GM23338 (cell line): ENCODE measurements at regions not wholly inside any gene's neighbourhood (a gene's known extent, or its start where the extent isn't known, plus 50 kb on each side); places are given as distances from the start of the nearest gene placed in this dataset.

Experiments used
- ATAC-seq: fragments of 200-7000 bp; cut with Tn5 transposase; 3 replicates; pipeline ENCODE4 v1.9.1; 2020
- DNase-seq: peaks from one replicate; pipeline ENCODE4 v3.0.0-alpha.2; 2015; ENCODE audit warnings: low spot score
- H2AFZ ChIP-seq: fragments of 200-600 bp; sonication (generic); 2 replicates; pipeline ENCODE4 v1.8.0; 2016; ENCODE audit warnings: antibody characterized with exemption, mild to moderate bottlenecking, moderate library complexity
- H3F3A ChIP-seq: fragments of 200-600 bp; sonication (generic); replicated peaks from 2 replicates; pipeline ENCODE4 v1.8.0; 2017; ENCODE audit warnings: antibody characterized with exemption, mixed run types, low read depth
- H3K27ac ChIP-seq: fragments of 200-600 bp; sonication (generic); 2 replicates; pipeline ENCODE4 v1.6.1; 2016; ENCODE audit warnings: low read depth
- H3K27me3 ChIP-seq: fragments of 200-600 bp; sonication (generic); 2 replicates; pipeline ENCODE4 v1.8.0; 2016; ENCODE audit warnings: mild to moderate bottlenecking, mixed run types, moderate library complexity; ENCODE audit not compliant: insufficient read depth
- H3K36me3 ChIP-seq: fragments of 200-600 bp; sonication (generic); 2 replicates; pipeline ENCODE4 v1.8.0; 2016; ENCODE audit warnings: mild to moderate bottlenecking; ENCODE audit not compliant: insufficient read depth
- H3K4me1 ChIP-seq: fragments of 200-600 bp; sonication (generic); 2 replicates; pipeline ENCODE4 v1.8.0; 2016; ENCODE audit warnings: mild to moderate bottlenecking, moderate library complexity; ENCODE audit not compliant: insufficient read depth
- H3K4me2 ChIP-seq: fragments of 200-600 bp; sonication (generic); 2 replicates; pipeline ENCODE4 v1.7.1; 2017; ENCODE audit warnings: mixed run types
- H3K4me3 ChIP-seq: fragments of 200-600 bp; sonication (generic); 2 replicates; pipeline ENCODE4 v1.6.1; 2016; ENCODE audit warnings: mixed run types
- H3K79me2 ChIP-seq: fragments of 200-600 bp; sonication (generic); replicated peaks from 2 replicates; pipeline ENCODE4 v1.8.0; 2017; ENCODE audit warnings: mild to moderate bottlenecking; ENCODE audit not compliant: insufficient read depth
- H3K9me2 ChIP-seq: fragments of 200-600 bp; sonication (generic); 2 replicates; pipeline ENCODE4 v1.8.0; 2017; ENCODE audit not compliant: insufficient read depth
- H4K20me1 ChIP-seq: fragments of 200-600 bp; sonication (generic); replicated peaks from 2 replicates; pipeline ENCODE4 v1.8.0; 2017; ENCODE audit warnings: mild to moderate bottlenecking; ENCODE audit not compliant: insufficient read depth
- H3K27ac Mint-ChIP-seq: 2 replicates; pipeline ENCODE4 v1.8.0; 2020; ENCODE audit warnings: inconsistent platforms, mild to moderate bottlenecking, moderate library complexity, mixed read lengths
- H3K27me3 Mint-ChIP-seq: 3 replicates; pipeline ENCODE4 v1.8.0; 2022; ENCODE audit warnings: low read depth, mild to moderate bottlenecking, moderate library complexity, mixed read lengths, inconsistent platforms; ENCODE audit not compliant: insufficient read depth, poor library complexity
- H3K36me3 Mint-ChIP-seq: 3 replicates; pipeline ENCODE4 v1.8.0; 2021; ENCODE audit warnings: low read depth, mild to moderate bottlenecking, inconsistent platforms, moderate library complexity, mixed read lengths
- H3K4me1 Mint-ChIP-seq: 3 replicates; pipeline ENCODE4 v1.8.0; 2020; ENCODE audit warnings: mild to moderate bottlenecking, inconsistent platforms, mixed read lengths
- H3K4me3 Mint-ChIP-seq: 3 replicates; pipeline ENCODE4 v1.8.0; 2021; ENCODE audit warnings: moderate library complexity, mild to moderate bottlenecking, inconsistent platforms, mixed read lengths
- H3K9me3 Mint-ChIP-seq: 3 replicates; pipeline ENCODE4 v1.8.0; 2020; ENCODE audit warnings: moderate library complexity, mild to moderate bottlenecking, inconsistent platforms, mixed read lengths
- EZH2 ChIP-seq: fragments of 200-600 bp; sonication (generic); IDR thresholded peaks from one replicate; pipeline ENCODE4 v1.8.0; 2017; ENCODE audit warnings: antibody characterized with exemption, mild to moderate bottlenecking, low read depth; ENCODE audit not compliant: unreplicated experiment
- EZH2phosphoT487 ChIP-seq: fragments of 200-600 bp; sonication (generic); IDR thresholded peaks from one replicate; pipeline ENCODE4 v1.8.1; 2018; ENCODE audit warnings: antibody characterized with exemption; ENCODE audit not compliant: unreplicated experiment
- JUNB ChIP-seq: IDR thresholded peaks from one replicate; pipeline ENCODE4 v1.6.1; 2016; ENCODE audit warnings: antibody characterized with exemption; ENCODE audit not compliant: unreplicated experiment
- NANOG ChIP-seq: IDR thresholded peaks from 2 replicates; pipeline ENCODE4 v1.6.1; 2016; ENCODE audit warnings: antibody characterized with exemption, borderline replicate concordance
- POLR2AphosphoS5 ChIP-seq: IDR thresholded peaks from 2 replicates; pipeline ENCODE4 v1.6.1; 2016; ENCODE audit warnings: antibody characterized with exemption, low read depth
- REST ChIP-seq: IDR thresholded peaks from one replicate; pipeline ENCODE4 v1.6.1; 2018; ENCODE audit warnings: antibody characterized with exemption; ENCODE audit not compliant: unreplicated experiment
- STAT1 ChIP-seq: IDR thresholded peaks from one replicate; pipeline ENCODE4 v1.6.1; 2016; ENCODE audit warnings: antibody characterized with exemption; ENCODE audit not compliant: unreplicated experiment
- ZNF331 ChIP-seq: fragments of 250-450 bp; sonication (Bioruptor Pico); IDR thresholded peaks from 2 replicates; pipeline ENCODE4 v1.5.0; 2020; ENCODE audit warnings: low read depth, mild to moderate bottlenecking, moderate library complexity

- TF ChIP-seq REST (no peak), ZNF331 (CRISPR knock-in tag) (no peak), EZH2phosphoT487 (no peak), EZH2 (no peak), NANOG (no peak), JUNB (no peak), STAT1 (no peak)
Measured at GRCh38 chr20:52787962-52788361, 184.2 kb upstream of the TSHZ2 start (continued).

- no peak overlapping the region for H2AFZ ChIP-seq
- no peak overlapping the region for H3K27ac ChIP-seq
- no peak overlapping the region for H3K4me3 ChIP-seq
- H3K4me2 ChIP-seq = no peak overlapping the region
- no peak overlapping the region for H3K27ac Mint-ChIP-seq
- no peaks in the 10 kb centered on the region for H3K36me3 Mint-ChIP-seq
- ATAC-seq (no peak), DNase-seq (no peak)
- H4K20me1 ChIP-seq = no peaks in the 10 kb centered on the region
- no peaks in the 10 kb centered on the region for H3K9me3 Mint-ChIP-seq
- H3K79me2 ChIP-seq = no peaks in the 10 kb centered on the region
- no peak for TF ChIP-seq REST
- no peak overlapping the region for H3K4me3 Mint-ChIP-seq
- H3K4me1 ChIP-seq = peaks cover 6% of the 10 kb centered on the region
- H3K27me3 ChIP-seq = no peaks in the 10 kb centered on the region
- H3F3A ChIP-seq = no peaks in the 10 kb centered on the region
- H3K27me3 Mint-ChIP-seq = no peaks in the 10 kb centered on the region
- no peaks in the 10 kb centered on the region for H3K36me3 ChIP-seq
- H3K4me1 Mint-ChIP-seq = peaks cover 10% of the 10 kb centered on the region; the same call in 2 of the 3 replicates
- peaks cover 14% of the 10 kb centered on the region for H3K9me2 ChIP-seq
Measured at GRCh38 chr20:52787216-52787615, 184.9 kb upstream of the TSHZ2 start.

GRCh38 chr20:52785679-52786078, 186.5 kb upstream of the TSHZ2 start:
- Mint-ChIP-seq H3K27ac (no peak overlapping the region), H3K4me1 (peaks cover 10% of the 10 kb centered on the region; the same call in 2 of the 3 replicates), H3K9me3 (no peaks in the 10 kb centered on the region), H3K36me3 (no peaks in the 10 kb centered on the region), H3K27me3 (no peaks in the 10 kb centered on the region), H3K4me3 (no peak overlapping the region)
- no peaks in the 10 kb centered on the region for H3K36me3 ChIP-seq
- ATAC-seq = no peak
- no peaks in the 10 kb centered on the region for H3K27me3 ChIP-seq
- H3K79me2 ChIP-seq = no peaks in the 10 kb centered on the region
- H2AFZ ChIP-seq = peak overlapping the region; percentile 32; the same call in 1 of the 2 replicates
- H3F3A ChIP-seq = no peaks in the 10 kb centered on the region
- peaks cover 14% of the 10 kb centered on the region for H3K9me2 ChIP-seq
- H3K27ac ChIP-seq = no peak overlapping the region
- H3K4me1 ChIP-seq = peaks cover 6% of the 10 kb centered on the region
- TF ChIP-seq POLR2AphosphoS5 = no peak
- no peak overlapping the region for H3K4me3 ChIP-seq
- H3K4me2 ChIP-seq = no peak overlapping the region
- no peak for DNase-seq
- no peaks in the 10 kb centered on the region for H4K20me1 ChIP-seq
